ENCODE measurements at regions not wholly inside any gene's neighbourhood (a gene's known extent, or its start where the extent isn't known, plus 50 kb on each side); places are given as distances from the start of the nearest gene placed in this dataset.

DNA sequence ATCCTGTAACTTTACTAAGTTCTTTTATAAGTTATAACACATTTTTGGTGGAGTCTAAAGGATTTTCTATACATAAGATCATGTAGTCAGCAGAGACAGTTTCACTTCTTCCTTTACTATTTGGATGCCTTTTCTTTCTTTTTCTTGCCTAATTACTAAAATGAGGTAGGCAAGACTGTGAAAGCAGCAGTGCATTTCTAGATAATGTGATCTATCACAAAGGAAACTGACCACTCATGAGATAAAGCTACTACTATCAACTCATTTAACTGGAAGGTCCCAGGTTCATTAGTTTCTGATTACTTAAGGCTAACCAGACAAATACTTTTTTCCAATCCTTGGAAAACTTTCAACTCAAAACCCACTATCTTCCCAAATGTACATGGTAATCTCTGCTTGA, 196.2 kb upstream of the E2F8 start:
- no peak for TF ChIP-seq YY1 (IDR thresholded peaks at IDR 0.05; ENCODE audit: insufficient read depth, insufficient read length)
- no peak for TF ChIP-seq ZNF274 (IDR thresholded peaks at IDR 0.05; ENCODE audit: low read depth, low read length)
- TF ChIP-seq SUZ12 (IDR thresholded peaks at IDR 0.05; ENCODE audit: extremely low read depth, insufficient read depth, insufficient read length): no peak
